NB4 (cell line): ENCODE measurements at regions not wholly inside any gene's neighbourhood (a gene's known extent, or its start where the extent isn't known, plus 50 kb on each side); places are given as distances from the start of the nearest gene placed in this dataset.
"Not testable (repeated sequence)": the region's sequence is repeated elsewhere in the genome, so short reads cannot be mapped to it uniquely, and the experiment has no call there.

Source experiments
- DNase-seq: peaks from one replicate; pipeline ENCODE4 v3.0.0; 2010; ENCODE audit warnings: low read depth
- H3K4me3 ChIP-seq: one replicate; pipeline ENCODE4 v1.5.1; 2011; ENCODE audit warnings: mild to moderate bottlenecking, low read depth, low read length, moderate library complexity
- CTCF ChIP-seq: IDR thresholded peaks from one replicate; pipeline ENCODE4 v1.5.1; 2012; ENCODE audit warnings: low read depth, low read length
- MAX ChIP-seq: IDR thresholded peaks from 2 replicates; pipeline ENCODE4 v1.6.1; 2011; ENCODE audit warnings: low read depth, low read length
- MYC ChIP-seq: IDR thresholded peaks from 2 replicates; pipeline ENCODE4 v1.6.1; 2011; ENCODE audit warnings: low read depth, low read length
- POLR2A ChIP-seq: IDR thresholded peaks from 2 replicates; pipeline ENCODE4 v1.6.1; 2011; ENCODE audit warnings: mild to moderate bottlenecking; ENCODE audit not compliant: insufficient read length; ENCODE audit errors: extremely low read depth

- TF ChIP-seq MYC (no peak), CTCF (no peak), MAX (no peak), POLR2A (no peak)
- no peak overlapping the region for H3K4me3 ChIP-seq
- no peak for DNase-seq
These were observed 690.5 kb downstream of the C12orf50 start for GRCh38 chr12:87338681-87339080.

- H3K4me3 ChIP-seq = no peak overlapping the region
- TF ChIP-seq POLR2A (no peak), MYC (no peak), CTCF (no peak), MAX (no peak)
- DNase-seq = no peak
These were observed 692.3 kb downstream of the C12orf50 start for GRCh38 chr12:87336814-87337336.

GRCh38 chr12:87332987-87333726 is 696.0 kb downstream of the C12orf50 start:
- TF ChIP-seq CTCF (no peak), POLR2A (no peak), MAX (no peak), MYC (no peak)
- no peak for DNase-seq
- no peak overlapping the region for H3K4me3 ChIP-seq

- H3K4me3 ChIP-seq, DNase-seq: not testable (repeated sequence)
These were observed 699.1 kb downstream of the C12orf50 start for GRCh38 chr12:87330071-87330555.

GRCh38 chr12:87329076-87329863 is 699.9 kb downstream of the C12orf50 start:
- no peak overlapping the region for H3K4me3 ChIP-seq
- no peak for TF ChIP-seq CTCF
- TF ChIP-seq MAX = no peak
- no peak for TF ChIP-seq MYC
- no peak for TF ChIP-seq POLR2A
- no peak for DNase-seq

GRCh38 chr12:87323369-87323768 is 705.8 kb downstream of the C12orf50 start:
- DNase-seq = no peak
- no peak overlapping the region for H3K4me3 ChIP-seq
- TF ChIP-seq CTCF (no peak), MAX (no peak), MYC (no peak), POLR2A (no peak)
